TTC549 (cell line): ENCODE measurements at regions not wholly inside any gene's neighbourhood (a gene's known extent, or its start where the extent isn't known, plus 50 kb on each side); places are given as distances from the start of the nearest gene placed in this dataset.
"Not testable (repeated sequence)": the region's sequence is repeated elsewhere in the genome, so short reads cannot be mapped to it uniquely, and the experiment has no call there.

Experiments
- FAIRE-seq: peaks from 2 replicates; lab custom pipeline; 2012; peaks lifted over from hg19 to GRCh38; lab: Jason Lieb, UNC

GRCh38 chr2:53257287-53257686 is 510.3 kb upstream of the CHAC2 start:
- no peak for FAIRE-seq

- FAIRE-seq: no peak
Measured at GRCh38 chr2:53253244-53253643, 514.4 kb upstream of the CHAC2 start.

GRCh38 chr2:53252115-53252514 is 515.5 kb upstream of the CHAC2 start:
- no peak for FAIRE-seq

GRCh38 chr2:53247956-53248735 is 519.5 kb upstream of the CHAC2 start:
- FAIRE-seq: no peak

- no peak for FAIRE-seq
Measured at GRCh38 chr2:53243430-53243829, 524.2 kb upstream of the CHAC2 start.

- no peak for FAIRE-seq
Measured at GRCh38 chr2:53242090-53242489, 525.5 kb upstream of the CHAC2 start.

- FAIRE-seq: no peak
Measured at GRCh38 chr2:53235836-53236582, 531.6 kb upstream of the CHAC2 start.

GRCh38 chr2:53234548-53234903 is 533.1 kb upstream of the CHAC2 start:
- FAIRE-seq: no peak

- FAIRE-seq: no peak
Measured at GRCh38 chr2:53233759-53234547, 533.7 kb upstream of the CHAC2 start.

GRCh38 chr2:53231908-53232307 is 535.7 kb upstream of the CHAC2 start:
- FAIRE-seq: no peak

- no peak for FAIRE-seq
Measured at GRCh38 chr2:53230691-53231090, 536.9 kb upstream of the CHAC2 start.

- no peak for FAIRE-seq
Measured at GRCh38 chr2:53227535-53227934, 540.1 kb upstream of the CHAC2 start.

- FAIRE-seq: no peak
Measured at GRCh38 chr2:53220969-53221368, 546.6 kb upstream of the CHAC2 start.

- FAIRE-seq: no peak
Measured at GRCh38 chr2:53217250-53217649, 550.4 kb upstream of the CHAC2 start.

- FAIRE-seq: no peak
Measured at GRCh38 chr2:53216805-53217204, 550.8 kb upstream of the CHAC2 start.

- FAIRE-seq: no peak
Measured at GRCh38 chr2:53212576-53212975, 555.0 kb upstream of the CHAC2 start.

- no peak for FAIRE-seq
Measured at GRCh38 chr2:53211201-53211774, 556.3 kb upstream of the CHAC2 start.

- no peak for FAIRE-seq
Measured at GRCh38 chr2:53210538-53210937, 557.1 kb upstream of the CHAC2 start.

- FAIRE-seq: no peak
Measured at GRCh38 chr2:53209679-53210458, 557.7 kb upstream of the CHAC2 start.

- no peak for FAIRE-seq
Measured at GRCh38 chr2:53208815-53209214, 558.8 kb upstream of the CHAC2 start.

- not testable (repeated sequence) for FAIRE-seq
Measured at GRCh38 chr2:53206226-53206625, 561.4 kb upstream of the CHAC2 start.

GRCh38 chr2:53202063-53202462 is 565.5 kb upstream of the CHAC2 start:
- FAIRE-seq: no peak
